ENCODE measurements at regions not wholly inside any gene's neighbourhood (a gene's known extent, or its start where the extent isn't known, plus 50 kb on each side); places are given as distances from the start of the nearest gene placed in this dataset.

- H3K27ac Mint-ChIP-seq, result no peak overlapping the region
- H3K36me3 Mint-ChIP-seq (ENCODE audit: insufficient read depth), result no peaks in the 10 kb centered on the region
- H3K4me1 Mint-ChIP-seq (ENCODE audit: low read depth in 2 of 2), result no peaks in the 10 kb centered on the region
- H3K4me3 Mint-ChIP-seq, result no peak overlapping the region
- DNase-seq (no peak), ATAC-seq (replicated peaks) (no peak)
- H3K27me3 Mint-ChIP-seq, result peaks cover 10 to 16% of the 10 kb centered on the region in 2 donors
- no peaks in the 10 kb centered on the region for H3K9me3 Mint-ChIP-seq
Observed at GRCh38 chr11:111169367-111169766, 76.2 kb upstream of the POU2AF2 start.

GRCh38 chr11:111168871-111169270 lies 76.7 kb upstream of the POU2AF2 start:
- Mint-ChIP-seq H3K27me3 (peaks cover 10 to 16% of the 10 kb centered on the region in 2 donors), H3K4me1 (ENCODE audit: low read depth in 2 of 2) (no peaks in the 10 kb centered on the region), H3K36me3 (ENCODE audit: insufficient read depth) (no peaks in the 10 kb centered on the region), H3K4me3 (no peak overlapping the region), H3K9me3 (no peaks in the 10 kb centered on the region), H3K27ac (no peak overlapping the region)
- DNase-seq (no peak), ATAC-seq (replicated peaks) (no peak)

GRCh38 chr11:111167666-111168065 lies 77.9 kb upstream of the POU2AF2 start:
- H3K27ac Mint-ChIP-seq, result no peak overlapping the region
- H3K9me3 Mint-ChIP-seq, result no peaks in the 10 kb centered on the region
- H3K36me3 Mint-ChIP-seq (ENCODE audit: insufficient read depth), result no peaks in the 10 kb centered on the region
- H3K4me3 Mint-ChIP-seq, result no peak overlapping the region
- no peak for ATAC-seq (replicated peaks)
- DNase-seq, result no peak
- peaks cover 14 to 23% of the 10 kb centered on the region in 2 donors for H3K27me3 Mint-ChIP-seq
- H3K4me1 Mint-ChIP-seq (ENCODE audit: low read depth in 2 of 2), result no peaks in the 10 kb centered on the region

GRCh38 chr11:111166598-111166997 lies 78.9 kb upstream of the POU2AF2 start:
- Mint-ChIP-seq H3K9me3 (no peaks in the 10 kb centered on the region), H3K36me3 (ENCODE audit: insufficient read depth) (no peaks in the 10 kb centered on the region), H3K27ac (no peak overlapping the region), H3K4me3 (no peak overlapping the region), H3K27me3 (peaks cover 17 to 28% of the 10 kb centered on the region in 2 donors), H3K4me1 (ENCODE audit: low read depth in 2 of 2) (no peaks in the 10 kb centered on the region)
- ATAC-seq (replicated peaks) (no peak), DNase-seq (no peak)

- DNase-seq (no peak), ATAC-seq (replicated peaks) (no peak)
- H3K27ac Mint-ChIP-seq, result no peak overlapping the region
- H3K4me3 Mint-ChIP-seq, result no peak overlapping the region
- no peaks in the 10 kb centered on the region for H3K36me3 Mint-ChIP-seq (ENCODE audit: insufficient read depth)
- no peaks in the 10 kb centered on the region for H3K9me3 Mint-ChIP-seq
- no peaks in the 10 kb centered on the region for H3K4me1 Mint-ChIP-seq (ENCODE audit: low read depth in 2 of 2)
- peaks cover 28 to 44% of the 10 kb centered on the region in 2 donors for H3K27me3 Mint-ChIP-seq
Observed at GRCh38 chr11:111162305-111162704, 83.2 kb upstream of the POU2AF2 start.

GRCh38 chr11:111157571-111157970 lies 88.0 kb upstream of the POU2AF2 start:
- H3K36me3 Mint-ChIP-seq (ENCODE audit: insufficient read depth), result no peaks in the 10 kb centered on the region
- H3K4me1 Mint-ChIP-seq (ENCODE audit: low read depth in 2 of 2), result no peaks in the 10 kb centered on the region
- H3K4me3 Mint-ChIP-seq, result no peak overlapping the region
- ATAC-seq (replicated peaks) (no peak), DNase-seq (no peak)
- H3K9me3 Mint-ChIP-seq, result no peaks in the 10 kb centered on the region
- H3K27me3 Mint-ChIP-seq, result peaks cover 19 to 26% of the 10 kb centered on the region in 2 donors
- no peak overlapping the region for H3K27ac Mint-ChIP-seq

GRCh38 chr11:111155021-111155420 lies 90.5 kb upstream of the POU2AF2 start:
- Mint-ChIP-seq H3K4me3 (no peak overlapping the region), H3K9me3 (no peaks in the 10 kb centered on the region)

GRCh38 chr11:111153194-111153593 lies 92.3 kb upstream of the POU2AF2 start:
- Mint-ChIP-seq H3K4me1 (ENCODE audit: low read depth in 2 of 2) (no peaks in the 10 kb centered on the region), H3K4me3 (no peak overlapping the region), H3K27me3 (peaks cover 0 to 7% of the 10 kb centered on the region in 2 donors), H3K9me3 (no peaks in the 10 kb centered on the region), H3K36me3 (ENCODE audit: insufficient read depth) (no peaks in the 10 kb centered on the region), H3K27ac (no peak overlapping the region)
- DNase-seq (no peak), ATAC-seq (replicated peaks) (no peak)

More at GRCh38 chr11:111155021-111155420, 90.5 kb upstream of the POU2AF2 start:
- Mint-ChIP-seq H3K27ac (no peak overlapping the region), H3K36me3 (ENCODE audit: insufficient read depth) (no peaks in the 10 kb centered on the region), H3K4me1 (ENCODE audit: low read depth in 2 of 2) (no peaks in the 10 kb centered on the region), H3K27me3 (peaks cover 7 to 9% of the 10 kb centered on the region in 2 donors)
- DNase-seq (no peak), ATAC-seq (replicated peaks) (no peak)

- no peaks in the 10 kb centered on the region for H3K9me3 Mint-ChIP-seq
- H3K4me3 Mint-ChIP-seq, result no peak overlapping the region
- DNase-seq, result no peak
- H3K27ac Mint-ChIP-seq, result no peak overlapping the region
- no peak for ATAC-seq (replicated peaks)
- H3K36me3 Mint-ChIP-seq (ENCODE audit: insufficient read depth), result no peaks in the 10 kb centered on the region
- H3K4me1 Mint-ChIP-seq (ENCODE audit: low read depth in 2 of 2), result no peaks in the 10 kb centered on the region
- peaks cover 0 to 7% of the 10 kb centered on the region in 2 donors for H3K27me3 Mint-ChIP-seq
Observed at GRCh38 chr11:111148953-111149352, 96.6 kb upstream of the POU2AF2 start.

GRCh38 chr11:111148121-111148520 lies 97.4 kb upstream of the POU2AF2 start:
- no peak for DNase-seq
- Mint-ChIP-seq H3K27me3 (peaks cover 0 to 7% of the 10 kb centered on the region in 2 donors), H3K36me3 (ENCODE audit: insufficient read depth) (no peaks in the 10 kb centered on the region), H3K4me1 (ENCODE audit: low read depth in 2 of 2) (no peaks in the 10 kb centered on the region), H3K4me3 (no peak overlapping the region), H3K9me3 (no peaks in the 10 kb centered on the region), H3K27ac (no peak overlapping the region)
- ATAC-seq (replicated peaks), result no peak

GRCh38 chr11:111137846-111138245 lies 107.7 kb upstream of the POU2AF2 start:
- Mint-ChIP-seq H3K27ac (no peak overlapping the region), H3K9me3 (peaks cover 0 to 7% of the 10 kb centered on the region in 2 donors), H3K27me3 (peaks cover 34% of the 10 kb centered on the region in 2 donors), H3K4me3 (no peak overlapping the region), H3K4me1 (ENCODE audit: low read depth in 2 of 2) (no peaks in the 10 kb centered on the region), H3K36me3 (ENCODE audit: insufficient read depth) (no peaks in the 10 kb centered on the region)
- ATAC-seq (replicated peaks) (no peak), DNase-seq (no peak)

- ATAC-seq (replicated peaks) (no peak), DNase-seq (no peak)
- peaks cover 1 to 7% of the 10 kb centered on the region in 2 donors for H3K9me3 Mint-ChIP-seq
- H3K27ac Mint-ChIP-seq, result no peak overlapping the region
- no peak overlapping the region for H3K4me3 Mint-ChIP-seq
- no peaks in the 10 kb centered on the region for H3K4me1 Mint-ChIP-seq (ENCODE audit: low read depth in 2 of 2)
- no peaks in the 10 kb centered on the region for H3K36me3 Mint-ChIP-seq (ENCODE audit: insufficient read depth)
- peaks cover 34 to 39% of the 10 kb centered on the region in 2 donors for H3K27me3 Mint-ChIP-seq
Observed at GRCh38 chr11:111135778-111136570, 109.6 kb upstream of the POU2AF2 start.

- no peak for ATAC-seq (replicated peaks)
- no peaks in the 10 kb centered on the region for H3K4me1 Mint-ChIP-seq (ENCODE audit: low read depth in 2 of 2)
- H3K36me3 Mint-ChIP-seq (ENCODE audit: insufficient read depth), result no peaks in the 10 kb centered on the region
- no peak for DNase-seq
- no peak overlapping the region for H3K4me3 Mint-ChIP-seq
- peaks cover 1 to 7% of the 10 kb centered on the region in 2 donors for H3K9me3 Mint-ChIP-seq
- H3K27ac Mint-ChIP-seq, result no peak overlapping the region
- peaks cover 34% of the 10 kb centered on the region in 2 donors for H3K27me3 Mint-ChIP-seq
Observed at GRCh38 chr11:111135101-111135500, 110.4 kb upstream of the POU2AF2 start.

- DNase-seq (no peak), ATAC-seq (replicated peaks) (no peak)
- no peaks in the 10 kb centered on the region for H3K4me1 Mint-ChIP-seq (ENCODE audit: low read depth in 2 of 2)
- H3K27me3 Mint-ChIP-seq, result peaks cover 3 to 8% of the 10 kb centered on the region in 2 donors
- H3K27ac Mint-ChIP-seq, result no peak overlapping the region
- peaks cover 0 to 1% of the 10 kb centered on the region in 2 donors for H3K9me3 Mint-ChIP-seq
- H3K4me3 Mint-ChIP-seq, result no peak overlapping the region
- H3K36me3 Mint-ChIP-seq (ENCODE audit: insufficient read depth), result no peaks in the 10 kb centered on the region
Observed at GRCh38 chr11:111128076-111128870, 117.3 kb upstream of the POU2AF2 start.
